Colonic mucosa (tissue), 4 donors: ENCODE measurements at regions not wholly inside any gene's neighbourhood (a gene's known extent, or its start where the extent isn't known, plus 50 kb on each side); places are given as distances from the start of the nearest gene placed in this dataset.

ENCODE experiments used
- DNase-seq: peaks from one replicate; pipeline ENCODE4 v3.0.0-alpha.2; 2020
- H3K27ac ChIP-seq: fragments of 200-600 bp; one replicate; pipeline ENCODE4 v1.8.0; 2021
- H3K27me3 ChIP-seq: fragments of 200-600 bp; one replicate; pipeline ENCODE4 v1.8.0; 2021
- H3K36me3 ChIP-seq: fragments of 200-600 bp; one replicate; pipeline ENCODE4 v1.8.0; 2021
- H3K4me1 ChIP-seq: fragments of 200-600 bp; one replicate; pipeline ENCODE4 v1.8.0; 2021; ENCODE audit warnings: mild to moderate bottlenecking
- H3K4me3 ChIP-seq: fragments of 200-600 bp; one replicate; pipeline ENCODE4 v1.8.0; 2021
- H3K9ac ChIP-seq, 2 donors: one replicate each; pipeline ENCODE4 v1.7.0; 2013; ENCODE audit warnings: control low read depth in 2 of 2, low read depth in 2 of 2, low read length in 2 of 2
- H3K9me3 ChIP-seq: fragments of 200-600 bp; one replicate; pipeline ENCODE4 v1.8.0; 2021
- intact Hi-C: fragments of 100-400 bp; cut with DNase I; formaldehyde crosslinking; loops from one replicate; pipeline ENCODE4 v1.14.1; 2022
- TF ChIP-seq, protein P1 (sequence below): fragments of 200-600 bp; IDR thresholded peaks from one replicate; pipeline ENCODE4 v1.8.0; 2022; ENCODE audit warnings: antibody characterized with exemption, mild to moderate bottlenecking
- donor health status: healthy.
- donor health status: DM: no; HTN: no; CAD: no.
- donor health status: DM: no; HTN: no; CAD: no.

- H3K36me3 ChIP-seq = no peaks in the 10 kb centered on the region
- no peaks in the 10 kb centered on the region for H3K27me3 ChIP-seq
- no peaks in the 10 kb centered on the region for H3K4me1 ChIP-seq
- no peak overlapping the region for H3K27ac ChIP-seq
- TF ChIP-seq, protein P1, sequence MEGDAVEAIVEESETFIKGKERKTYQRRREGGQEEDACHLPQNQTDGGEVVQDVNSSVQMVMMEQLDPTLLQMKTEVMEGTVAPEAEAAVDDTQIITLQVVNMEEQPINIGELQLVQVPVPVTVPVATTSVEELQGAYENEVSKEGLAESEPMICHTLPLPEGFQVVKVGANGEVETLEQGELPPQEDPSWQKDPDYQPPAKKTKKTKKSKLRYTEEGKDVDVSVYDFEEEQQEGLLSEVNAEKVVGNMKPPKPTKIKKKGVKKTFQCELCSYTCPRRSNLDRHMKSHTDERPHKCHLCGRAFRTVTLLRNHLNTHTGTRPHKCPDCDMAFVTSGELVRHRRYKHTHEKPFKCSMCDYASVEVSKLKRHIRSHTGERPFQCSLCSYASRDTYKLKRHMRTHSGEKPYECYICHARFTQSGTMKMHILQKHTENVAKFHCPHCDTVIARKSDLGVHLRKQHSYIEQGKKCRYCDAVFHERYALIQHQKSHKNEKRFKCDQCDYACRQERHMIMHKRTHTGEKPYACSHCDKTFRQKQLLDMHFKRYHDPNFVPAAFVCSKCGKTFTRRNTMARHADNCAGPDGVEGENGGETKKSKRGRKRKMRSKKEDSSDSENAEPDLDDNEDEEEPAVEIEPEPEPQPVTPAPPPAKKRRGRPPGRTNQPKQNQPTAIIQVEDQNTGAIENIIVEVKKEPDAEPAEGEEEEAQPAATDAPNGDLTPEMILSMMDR = no peak
- no peak for DNase-seq
- intact Hi-C loops = no loop called here
- H3K9me3 ChIP-seq = no peaks in the 10 kb centered on the region
- H3K9ac ChIP-seq = no peak overlapping the region
- H3K4me3 ChIP-seq = no peak overlapping the region
Measured at GRCh38 chr6:43964659-43965570, 162.3 kb downstream of the MRPL14 start.

GRCh38 chr6:43963877-43964658 lies 163.2 kb downstream of the MRPL14 start:
- Histone ChIP-seq H3K36me3 (no peaks in the 10 kb centered on the region), H3K27ac (no peak overlapping the region), H3K9me3 (no peaks in the 10 kb centered on the region), H3K4me3 (no peak overlapping the region), H3K4me1 (no peaks in the 10 kb centered on the region), H3K27me3 (no peaks in the 10 kb centered on the region), H3K9ac (no peak overlapping the region)
- DNase-seq = no peak
- intact Hi-C loops = no loop called here
- TF ChIP-seq, protein P1 = no peak

DNA sequence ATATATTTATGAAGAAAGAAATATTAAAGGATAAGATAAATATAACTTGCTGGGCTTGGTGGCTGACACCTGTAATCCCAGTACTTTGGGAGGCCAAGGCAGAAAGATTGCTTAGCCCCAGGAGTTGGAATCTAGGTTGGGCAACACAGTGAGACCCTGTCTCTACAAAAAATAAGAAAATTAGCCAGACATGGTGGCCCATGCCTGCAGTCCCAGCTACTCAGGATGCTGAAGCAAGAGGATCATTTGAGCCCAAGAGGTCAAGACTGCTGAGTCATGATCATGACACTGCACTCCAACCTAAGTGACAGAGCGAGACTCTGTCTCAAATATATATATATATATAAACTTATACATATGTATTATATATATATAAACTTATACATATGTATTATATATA lies 164.0 kb downstream of the MRPL14 start:
- H3K4me3 ChIP-seq = no peak overlapping the region
- H3K27ac ChIP-seq = no peak overlapping the region
- H3K27me3 ChIP-seq = no peaks in the 10 kb centered on the region
- no peaks in the 10 kb centered on the region for H3K36me3 ChIP-seq
- intact Hi-C loops = no loop called here
- TF ChIP-seq, protein P1 = no peak
- no peaks in the 10 kb centered on the region for H3K9me3 ChIP-seq
- DNase-seq = no peak
- no peaks in the 10 kb centered on the region for H3K4me1 ChIP-seq
- no peak overlapping the region for H3K9ac ChIP-seq

GRCh38 chr6:43962458-43962857 lies 164.8 kb downstream of the MRPL14 start:
- Histone ChIP-seq H3K27me3 (no peaks in the 10 kb centered on the region), H3K4me1 (no peaks in the 10 kb centered on the region), H3K9me3 (no peaks in the 10 kb centered on the region), H3K4me3 (no peak overlapping the region), H3K9ac (no peak overlapping the region), H3K36me3 (no peaks in the 10 kb centered on the region), H3K27ac (no peak overlapping the region)
- TF ChIP-seq, protein P1 = no peak
- no peak for DNase-seq
- intact Hi-C loops = no loop called here

DNA sequence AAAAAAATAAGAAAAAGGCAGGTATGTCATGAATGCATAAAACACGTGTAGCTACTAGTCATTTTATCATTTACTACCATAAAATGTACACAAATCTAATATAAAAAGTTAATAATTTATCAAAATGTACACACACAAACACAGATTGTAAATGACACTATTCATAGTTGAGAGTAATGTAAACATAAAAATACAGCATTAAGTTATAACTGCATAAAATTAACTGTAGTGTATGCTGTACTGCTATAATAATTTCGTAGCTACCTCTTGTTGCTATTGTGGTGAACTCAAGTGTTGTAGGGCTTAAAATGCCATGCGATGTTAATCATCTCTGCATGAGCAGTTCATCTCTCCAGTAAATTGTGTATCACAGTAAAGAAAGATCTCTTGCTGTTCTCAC lies 170.0 kb downstream of the MRPL14 start:
- no peaks in the 10 kb centered on the region for H3K27me3 ChIP-seq
- no peak overlapping the region for H3K4me3 ChIP-seq
- H3K9me3 ChIP-seq = no peaks in the 10 kb centered on the region
- no peaks in the 10 kb centered on the region for H3K4me1 ChIP-seq
- H3K9ac ChIP-seq = no peak overlapping the region
- H3K36me3 ChIP-seq = no peaks in the 10 kb centered on the region
- H3K27ac ChIP-seq = no peak overlapping the region
- TF ChIP-seq, protein P1 = no peak
- intact Hi-C loops = no loop called here
- no peak for DNase-seq
